HG02798 (cell line): ENCODE measurements at regions not wholly inside any gene's neighbourhood (a gene's known extent, or its start where the extent isn't known, plus 50 kb on each side); places are given as distances from the start of the nearest gene placed in this dataset.

Source experiments
- ATAC-seq: cut with Tn5 transposase; IDR thresholded peaks from one replicate; pipeline ENCODE4 v1.9.1; 2021; ENCODE audit warnings: mild to moderate bottlenecking; ENCODE audit not compliant: unreplicated experiment, poor library complexity

DNA sequence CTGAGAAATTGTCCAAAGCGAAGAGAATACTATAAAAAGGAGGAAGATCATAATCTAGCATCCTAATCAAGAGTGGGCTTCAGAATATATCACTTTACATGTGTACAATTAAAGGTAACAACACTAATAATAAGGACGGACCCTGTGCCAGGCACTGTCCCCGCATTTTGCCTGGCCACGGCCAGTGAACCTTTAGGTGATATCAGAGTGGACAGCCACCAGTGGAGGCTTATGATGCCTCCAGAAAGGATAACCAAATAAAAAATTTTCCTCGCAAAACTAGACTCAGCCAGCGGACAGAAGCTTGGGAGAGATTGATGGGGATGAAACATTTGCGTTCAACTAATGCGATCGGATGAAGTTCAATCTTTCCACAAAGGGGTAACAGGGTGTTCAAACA, 436.4 kb downstream of the NPHP4 start:
- no peak for ATAC-seq

- no peak for ATAC-seq
These were observed 437.4 kb downstream of the NPHP4 start for GRCh38 chr1:5554784-5555183.

DNA sequence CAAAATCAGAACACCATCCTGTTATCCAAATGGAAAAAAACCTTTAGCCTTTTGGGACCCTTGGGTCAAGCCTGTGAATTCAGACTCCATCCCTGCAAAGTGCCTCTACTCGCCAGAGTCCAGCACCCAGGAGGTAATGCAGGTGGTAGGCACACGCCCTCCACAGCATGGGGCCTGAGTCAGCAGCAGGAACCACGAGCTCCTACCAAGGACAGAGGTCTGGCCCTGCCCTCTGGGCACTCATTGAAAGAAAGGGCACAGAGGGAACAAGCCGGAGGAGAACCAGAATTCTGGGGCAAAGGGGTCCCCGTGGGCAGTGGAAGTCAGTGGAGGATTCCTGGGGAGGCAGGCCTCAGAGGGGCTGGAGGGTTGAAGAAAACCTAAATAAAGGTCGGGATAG, 438.1 kb downstream of the NPHP4 start:
- ATAC-seq: no peak

DNA sequence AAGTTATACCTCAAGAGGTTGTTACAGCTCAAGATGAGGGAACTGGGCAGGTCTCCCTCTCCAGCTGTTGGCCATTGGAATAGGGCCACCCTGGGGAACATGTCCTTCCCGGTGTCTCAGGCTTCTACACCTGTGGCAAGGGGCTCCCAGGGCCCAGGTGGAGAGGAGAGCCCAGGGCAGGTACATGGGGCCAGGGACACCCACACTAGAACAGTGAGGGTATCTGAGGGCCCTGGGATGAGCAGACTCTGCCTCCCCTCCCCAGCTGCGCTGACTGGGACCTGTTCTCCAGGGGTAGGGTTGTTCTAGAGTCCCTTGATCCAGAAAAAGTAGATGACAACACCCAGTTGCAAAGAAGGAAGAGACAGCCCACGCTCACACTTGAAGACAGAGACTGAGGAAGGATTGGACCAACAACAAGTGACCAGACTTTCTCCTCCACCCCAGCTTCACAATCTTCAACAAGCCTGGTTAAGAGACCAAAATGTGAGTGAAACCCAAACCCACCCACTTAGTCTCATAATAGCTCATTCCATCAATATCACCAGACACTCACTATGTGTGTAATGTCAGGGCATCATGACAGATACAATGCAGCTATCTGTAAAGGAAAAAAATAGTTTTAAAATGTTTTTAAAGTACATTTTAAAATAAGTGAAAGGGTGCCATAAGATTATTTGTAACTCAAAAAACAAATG, 439.3 kb downstream of the NPHP4 start:
- no peak for ATAC-seq

- no peak for ATAC-seq
These were observed 440.8 kb downstream of the NPHP4 start for GRCh38 chr1:5551274-5551975.

DNA sequence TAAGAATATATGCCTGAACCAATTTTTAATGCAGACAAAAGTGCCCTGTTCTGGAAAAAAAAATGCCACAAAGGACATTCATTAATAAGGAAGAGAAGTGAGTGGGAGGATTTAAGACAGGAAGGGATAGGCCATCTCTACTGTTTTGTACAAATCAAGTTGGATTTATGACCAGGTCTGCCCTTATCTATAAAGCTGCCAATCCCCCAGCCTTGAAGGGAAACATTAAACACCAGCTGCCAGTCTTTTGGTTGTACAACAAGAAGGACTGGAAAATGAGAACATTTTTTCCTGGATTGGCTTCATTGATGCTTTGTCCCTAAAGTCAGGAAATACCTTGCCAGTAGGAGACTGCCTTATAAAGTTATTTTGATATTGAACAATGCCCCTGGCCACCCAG, 444.0 kb downstream of the NPHP4 start:
- ATAC-seq: no peak

- no peak for ATAC-seq
These were observed 449.0 kb downstream of the NPHP4 start for GRCh38 chr1:5543235-5543634.

DNA sequence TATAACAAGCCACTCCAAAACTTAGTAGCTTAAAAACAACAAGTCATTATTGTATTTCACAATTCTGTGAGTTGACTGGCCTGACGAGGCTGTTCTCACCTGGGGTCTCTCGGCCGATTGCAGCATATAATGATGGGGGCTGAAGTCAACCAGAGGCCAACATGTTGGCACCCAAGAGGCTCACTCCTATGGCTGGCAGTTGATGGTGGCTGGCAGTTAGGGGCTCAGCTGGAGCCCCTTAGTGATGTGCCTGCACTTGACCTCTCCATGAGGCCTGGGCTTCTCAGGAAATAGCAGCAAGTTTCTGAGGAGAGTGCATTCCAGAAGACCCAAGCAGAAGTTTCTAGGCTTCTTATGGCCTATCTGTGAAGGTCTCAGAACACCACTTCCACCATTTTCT, 459.4 kb downstream of the NPHP4 start:
- no peak for ATAC-seq

- no peak for ATAC-seq
These were observed 465.2 kb downstream of the NPHP4 start for GRCh38 chr1:5526822-5527551.

- ATAC-seq: no peak
These were observed 465.9 kb downstream of the NPHP4 start for GRCh38 chr1:5526385-5526750.

DNA sequence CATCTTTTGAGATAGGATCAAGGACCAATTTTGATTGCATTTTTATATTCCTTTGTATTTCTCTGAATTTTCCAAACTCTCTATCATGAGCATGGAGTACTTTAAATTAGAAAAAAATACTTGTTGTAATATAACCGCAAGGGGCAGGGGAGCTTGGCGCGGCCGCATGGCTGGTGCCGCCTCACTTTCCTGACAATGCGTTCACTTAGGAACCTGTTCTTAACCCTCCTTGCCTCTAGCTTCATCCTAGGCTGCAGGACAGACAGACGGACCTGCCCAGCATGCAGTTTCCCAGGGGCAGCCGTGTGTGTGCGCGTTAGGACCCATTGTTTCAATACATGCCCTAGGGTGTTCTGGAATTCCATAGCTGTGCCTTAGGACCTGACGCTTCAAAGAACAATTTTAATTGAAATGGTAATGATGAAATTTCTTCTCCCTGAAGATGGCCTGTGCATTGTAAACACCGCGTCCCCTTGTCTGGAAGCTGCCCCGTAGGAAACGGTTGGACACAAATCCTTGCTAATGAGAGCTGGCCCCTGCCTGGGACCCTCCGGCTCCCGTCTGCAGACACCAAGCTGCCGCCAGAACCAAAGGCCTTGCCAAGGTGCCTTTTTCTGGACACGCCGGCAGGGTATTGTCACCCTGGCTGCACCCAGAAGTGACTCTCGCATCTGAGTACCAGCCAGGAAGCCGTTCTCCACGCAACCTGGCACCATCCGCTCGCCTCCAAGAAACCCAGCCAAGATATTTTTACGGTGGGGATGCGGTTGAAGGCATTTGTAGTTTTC, 466.4 kb downstream of the NPHP4 start:
- ATAC-seq: no peak

DNA sequence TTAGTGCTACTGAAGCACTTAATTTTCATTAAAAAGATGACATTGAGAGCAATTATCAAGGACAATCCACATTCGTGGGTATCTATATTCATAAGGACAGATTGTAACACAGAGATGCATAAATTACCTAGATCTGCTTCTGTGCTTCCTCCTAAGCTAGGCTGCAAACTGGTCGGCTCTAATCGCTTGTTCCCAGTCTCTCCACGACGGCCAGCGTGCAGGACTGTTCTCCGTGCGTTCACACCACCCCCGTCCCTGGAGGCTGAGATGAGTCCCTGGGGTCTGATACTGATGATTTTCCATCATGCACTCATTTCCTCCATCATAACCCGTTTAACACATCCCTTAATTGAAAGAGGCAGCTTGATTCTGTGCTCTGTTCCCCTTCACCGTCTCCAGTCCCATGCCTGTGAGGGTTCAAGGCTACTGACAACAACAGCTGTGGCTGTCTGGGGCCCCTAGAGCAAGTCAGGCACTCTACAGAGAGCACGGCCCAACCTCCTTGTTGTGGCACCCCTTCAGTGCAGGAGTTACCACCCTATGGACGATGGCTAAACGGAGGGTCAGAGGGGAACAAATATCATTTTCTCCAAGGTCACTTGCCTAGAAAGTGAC, 469.6 kb downstream of the NPHP4 start:
- no peak for ATAC-seq

GRCh38 chr1:5519366-5520135, 472.7 kb downstream of the NPHP4 start:
- ATAC-seq: no peak

- no peak for ATAC-seq
These were observed 475.5 kb downstream of the NPHP4 start for GRCh38 chr1:5516756-5517155.

GRCh38 chr1:5515501-5515900, 476.7 kb downstream of the NPHP4 start:
- ATAC-seq: no peak

GRCh38 chr1:5514527-5515183, 477.6 kb downstream of the NPHP4 start:
- peak; percentile 53 for ATAC-seq

GRCh38 chr1:5513846-5514526, 478.2 kb downstream of the NPHP4 start:
- no peak for ATAC-seq

- ATAC-seq: no peak
These were observed 479.0 kb downstream of the NPHP4 start for GRCh38 chr1:5513179-5513578.
